Nephron (organoid): ENCODE measurements at regions not wholly inside any gene's neighbourhood (a gene's known extent, or its start where the extent isn't known, plus 50 kb on each side); places are given as distances from the start of the nearest gene placed in this dataset.

Experiments
- H3K27ac Mint-ChIP-seq, 3 experiments: 2 replicates each; pipeline ENCODE4 v1.8.0; 2020; ENCODE audit warnings: mixed read lengths in 3 of 3, mild to moderate bottlenecking in 2 of 3, moderate library complexity in 1 of 3
- H3K27me3 Mint-ChIP-seq: 2 replicates; pipeline ENCODE4 v1.8.0; 2021; ENCODE audit warnings: low read depth, mild to moderate bottlenecking, moderate library complexity, mixed read lengths
- H3K36me3 Mint-ChIP-seq: 2 replicates; pipeline ENCODE4 v1.8.0; 2020; ENCODE audit warnings: low read depth, mixed read lengths
- H3K4me1 Mint-ChIP-seq: 2 replicates; pipeline ENCODE4 v1.8.0; 2020; ENCODE audit warnings: mixed read lengths
- H3K4me3 Mint-ChIP-seq, 3 experiments: 2 replicates each; pipeline ENCODE4 v1.8.0; 2020; ENCODE audit warnings: mild to moderate bottlenecking in 3 of 3, mixed read lengths in 3 of 3, moderate library complexity in 2 of 3
- H3K9me3 Mint-ChIP-seq: 2 replicates; pipeline ENCODE4 v1.8.0; 2020; ENCODE audit warnings: mixed read lengths
- CTCF ChIP-seq, 3 experiments: fragments of 200-600 bp; sonication (generic); IDR thresholded peaks; one replicate each; pipeline ENCODE4 v1.5.0; 2021; ENCODE audit warnings: antibody characterized with exemption in 3 of 3; ENCODE audit not compliant: unreplicated experiment in 3 of 3

- Mint-ChIP-seq H3K27me3 (peaks cover 3% of the 10 kb centered on the region), H3K27ac (no peak overlapping the region), H3K9me3 (no peaks in the 10 kb centered on the region), H3K4me1 (no peaks in the 10 kb centered on the region), H3K4me3 (no peak overlapping the region), H3K36me3 (no peaks in the 10 kb centered on the region)
- TF ChIP-seq CTCF (IDR thresholded peaks at IDR 0.05; ENCODE audit: unreplicated experiment in 3 of 3): no peak
Observed at GRCh38 chr14:97649752-97650151, 852.6 kb downstream of the VRK1 start.

- Mint-ChIP-seq H3K9me3 (no peaks in the 10 kb centered on the region), H3K36me3 (no peaks in the 10 kb centered on the region), H3K4me1 (peaks cover 5% of the 10 kb centered on the region), H3K27ac (no peak overlapping the region), H3K4me3 (no peak overlapping the region), H3K27me3 (peaks cover 22% of the 10 kb centered on the region)
- peak in 1 of 3 experiments; percentile 10 for TF ChIP-seq CTCF (IDR thresholded peaks at IDR 0.05; ENCODE audit: unreplicated experiment in 3 of 3)
Observed at GRCh38 chr14:97655169-97655948, 858.2 kb downstream of the VRK1 start.

GRCh38 chr14:97657609-97658008 is 860.4 kb downstream of the VRK1 start:
- Mint-ChIP-seq H3K9me3 (no peaks in the 10 kb centered on the region), H3K4me1 (peaks cover 5% of the 10 kb centered on the region), H3K27ac (no peak overlapping the region), H3K27me3 (peaks cover 22% of the 10 kb centered on the region), H3K4me3 (no peak overlapping the region), H3K36me3 (no peaks in the 10 kb centered on the region)
- no peak for TF ChIP-seq CTCF (IDR thresholded peaks at IDR 0.05; ENCODE audit: unreplicated experiment in 3 of 3)

GRCh38 chr14:97687944-97688630 is 890.9 kb downstream of the VRK1 start:
- TF ChIP-seq CTCF (IDR thresholded peaks at IDR 0.05; ENCODE audit: unreplicated experiment in 3 of 3): no peak
- Mint-ChIP-seq H3K36me3 (no peaks in the 10 kb centered on the region), H3K9me3 (no peaks in the 10 kb centered on the region), H3K27ac (no peak overlapping the region), H3K4me3 (no peak overlapping the region), H3K27me3 (no peaks in the 10 kb centered on the region), H3K4me1 (no peaks in the 10 kb centered on the region)

GRCh38 chr14:97688631-97689336 is 891.6 kb downstream of the VRK1 start:
- Mint-ChIP-seq H3K4me3 (no peak overlapping the region), H3K27ac (no peak overlapping the region), H3K36me3 (no peaks in the 10 kb centered on the region), H3K9me3 (no peaks in the 10 kb centered on the region), H3K27me3 (no peaks in the 10 kb centered on the region), H3K4me1 (no peaks in the 10 kb centered on the region)
- no peak for TF ChIP-seq CTCF (IDR thresholded peaks at IDR 0.05; ENCODE audit: unreplicated experiment in 3 of 3)
